ENCODE measurements at regions not wholly inside any gene's neighbourhood (a gene's known extent, or its start where the extent isn't known, plus 50 kb on each side); places are given as distances from the start of the nearest gene placed in this dataset.

GRCh38 chr12:41778934-41779333, 365.7 kb downstream of the GXYLT1 start:
- H3K4ac ChIP-seq (ENCODE audit: low read depth, low read length): no peak overlapping the region
- no peak overlapping the region for H2BK120ac ChIP-seq (ENCODE audit: insufficient read depth, low read length, poor library complexity)
- no peaks in the 10 kb centered on the region for H3K36me3 ChIP-seq (ENCODE audit: control insufficient read depth in 1 of 2, insufficient read depth in 2 of 2, low read length in 2 of 2)
- no peak overlapping the region for H3K4me2 ChIP-seq (ENCODE audit: low read length)
- peaks cover 10% of the 10 kb centered on the region for H3K79me1 ChIP-seq (ENCODE audit: low read length)
- no peak overlapping the region for H3K27ac ChIP-seq (ENCODE audit: low read depth, low read length)
- H2BK12ac ChIP-seq (ENCODE audit: low read length): no peak overlapping the region
- no peak overlapping the region for H3K14ac ChIP-seq (ENCODE audit: low read length)
- H2AK5ac ChIP-seq (ENCODE audit: low read length): no peak overlapping the region
- H3K9ac ChIP-seq (ENCODE audit: low read length): no peak overlapping the region
- DNase-seq: peak in 1 of 2 donors; percentile 20
- H3K18ac ChIP-seq (ENCODE audit: low read length): no peak overlapping the region
- H4K91ac ChIP-seq (ENCODE audit: low read depth, low read length): no peak overlapping the region
- H3K4me3 ChIP-seq (ENCODE audit: low read depth, low read length): no peak overlapping the region
- H3K23ac ChIP-seq (ENCODE audit: low read length): no peak overlapping the region
- H4K8ac ChIP-seq (ENCODE audit: low read depth, low read length): no peak overlapping the region
- H2AFZ ChIP-seq (ENCODE audit: insufficient read depth, low read length, poor library complexity): no peak overlapping the region
- H2BK5ac ChIP-seq (ENCODE audit: low read depth, low read length, poor library complexity): no peak overlapping the region
- no peaks in the 10 kb centered on the region for H3K9me3 ChIP-seq (ENCODE audit: insufficient read depth, low read depth, low read length)
- WGBS (ENCODE audit: extremely low coverage, insufficient coverage, insufficient read length): no CpG with 5 or more reads among the region's 2 CpGs
- no peaks in the 10 kb centered on the region for H3K79me2 ChIP-seq (ENCODE audit: control insufficient read depth, insufficient read depth, low read length, poor library complexity)
- H4K12ac ChIP-seq (ENCODE audit: low read depth, low read length): no peak overlapping the region
- peaks cover 7 to 14% of the 10 kb centered on the region in 2 experiments for H3K4me1 ChIP-seq (ENCODE audit: control insufficient read depth in 1 of 2, insufficient read depth in 2 of 2, low read length in 2 of 2)
- no peaks in the 10 kb centered on the region for H3K27me3 ChIP-seq (ENCODE audit: insufficient read depth, low read length)

GRCh38 chr12:41777064-41777790, 367.4 kb downstream of the GXYLT1 start:
- Histone ChIP-seq H2AK5ac (ENCODE audit: low read length) (peak overlapping the region; percentile 26), H2BK120ac (ENCODE audit: insufficient read depth, low read length, poor library complexity) (peak overlapping the region; percentile 1), H4K12ac (ENCODE audit: low read depth, low read length) (no peak overlapping the region), H3K14ac (ENCODE audit: low read length) (peak overlapping the region; percentile 53), H2BK5ac (ENCODE audit: low read depth, low read length, poor library complexity) (peak overlapping the region; percentile 12), H4K91ac (ENCODE audit: low read depth, low read length) (no peak overlapping the region), H3K23ac (ENCODE audit: low read length) (no peak overlapping the region), H3K36me3 (ENCODE audit: control insufficient read depth in 1 of 2, insufficient read depth in 2 of 2, low read length in 2 of 2) (peaks cover 0 to 2% of the 10 kb centered on the region in 2 experiments), H2AFZ (ENCODE audit: insufficient read depth, low read length, poor library complexity) (no peak overlapping the region), H3K18ac (ENCODE audit: low read length) (no peak overlapping the region), H3K4me1 (ENCODE audit: control insufficient read depth in 1 of 2, insufficient read depth in 2 of 2, low read length in 2 of 2) (peaks cover 7 to 12% of the 10 kb centered on the region in 2 experiments), H3K9me3 (ENCODE audit: insufficient read depth, low read depth, low read length) (no peaks in the 10 kb centered on the region), H3K4ac (ENCODE audit: low read depth, low read length) (peak overlapping the region; percentile 29), H3K27ac (ENCODE audit: low read depth, low read length) (no peak overlapping the region), H2BK12ac (ENCODE audit: low read length) (no peak overlapping the region), H3K4me3 (ENCODE audit: low read depth, low read length) (no peak overlapping the region), H3K9ac (ENCODE audit: low read length) (no peak overlapping the region), H3K79me2 (ENCODE audit: control insufficient read depth, insufficient read depth, low read length, poor library complexity) (no peaks in the 10 kb centered on the region), H3K79me1 (ENCODE audit: low read length) (peaks cover 10% of the 10 kb centered on the region), H4K8ac (ENCODE audit: low read depth, low read length) (no peak overlapping the region), H3K27me3 (ENCODE audit: insufficient read depth, low read length) (no peaks in the 10 kb centered on the region), H3K4me2 (ENCODE audit: low read length) (no peak overlapping the region)
- no peak for DNase-seq
- WGBS (ENCODE audit: extremely low coverage, insufficient coverage, insufficient read length): no CpG with 5 or more reads among the region's 9 CpGs

GRCh38 chr12:41772478-41772877, 372.2 kb downstream of the GXYLT1 start:
- no peak overlapping the region for H4K91ac ChIP-seq (ENCODE audit: low read depth, low read length)
- no peak overlapping the region for H3K9ac ChIP-seq (ENCODE audit: low read length)
- DNase-seq: no peak
- H4K12ac ChIP-seq (ENCODE audit: low read depth, low read length): no peak overlapping the region
- no peaks in the 10 kb centered on the region for H3K9me3 ChIP-seq (ENCODE audit: insufficient read depth, low read depth, low read length)
- H3K4me2 ChIP-seq (ENCODE audit: low read length): no peak overlapping the region
- WGBS (ENCODE audit: extremely low coverage, insufficient coverage, insufficient read length): no CpG with 5 or more reads among the region's 4 CpGs
- H3K27me3 ChIP-seq (ENCODE audit: insufficient read depth, low read length): no peaks in the 10 kb centered on the region
- H2AK5ac ChIP-seq (ENCODE audit: low read length): no peak overlapping the region
- no peak overlapping the region for H3K23ac ChIP-seq (ENCODE audit: low read length)
- H3K79me2 ChIP-seq (ENCODE audit: control insufficient read depth, insufficient read depth, low read length, poor library complexity): no peaks in the 10 kb centered on the region
- H3K27ac ChIP-seq (ENCODE audit: low read depth, low read length): no peak overlapping the region
- H3K4ac ChIP-seq (ENCODE audit: low read depth, low read length): no peak overlapping the region
- H3K14ac ChIP-seq (ENCODE audit: low read length): no peak overlapping the region
- H2BK120ac ChIP-seq (ENCODE audit: insufficient read depth, low read length, poor library complexity): no peak overlapping the region
- H3K79me1 ChIP-seq (ENCODE audit: low read length): peaks cover 3% of the 10 kb centered on the region
- H3K4me3 ChIP-seq (ENCODE audit: low read depth, low read length): no peak overlapping the region
- no peak overlapping the region for H2AFZ ChIP-seq (ENCODE audit: insufficient read depth, low read length, poor library complexity)
- no peak overlapping the region for H4K8ac ChIP-seq (ENCODE audit: low read depth, low read length)
- no peak overlapping the region for H2BK12ac ChIP-seq (ENCODE audit: low read length)
- peaks cover 4 to 6% of the 10 kb centered on the region in 2 experiments for H3K4me1 ChIP-seq (ENCODE audit: control insufficient read depth in 1 of 2, insufficient read depth in 2 of 2, low read length in 2 of 2)
- peaks cover 0 to 2% of the 10 kb centered on the region in 2 experiments for H3K36me3 ChIP-seq (ENCODE audit: control insufficient read depth in 1 of 2, insufficient read depth in 2 of 2, low read length in 2 of 2)
- no peak overlapping the region for H2BK5ac ChIP-seq (ENCODE audit: low read depth, low read length, poor library complexity)
- no peak overlapping the region for H3K18ac ChIP-seq (ENCODE audit: low read length)

- Histone ChIP-seq H3K18ac (ENCODE audit: low read length) (no peak overlapping the region), H2BK12ac (ENCODE audit: low read length) (no peak overlapping the region), H4K91ac (ENCODE audit: low read depth, low read length) (no peak overlapping the region), H4K8ac (ENCODE audit: low read depth, low read length) (no peak overlapping the region), H3K27ac (ENCODE audit: low read depth, low read length) (no peak overlapping the region), H3K4me3 (ENCODE audit: low read depth, low read length) (no peak overlapping the region), H3K4me2 (ENCODE audit: low read length) (no peak overlapping the region), H3K79me1 (ENCODE audit: low read length) (no peaks in the 10 kb centered on the region), H3K9me3 (ENCODE audit: insufficient read depth, low read depth, low read length) (no peaks in the 10 kb centered on the region), H2AK5ac (ENCODE audit: low read length) (no peak overlapping the region), H2BK5ac (ENCODE audit: low read depth, low read length, poor library complexity) (no peak overlapping the region), H3K14ac (ENCODE audit: low read length) (no peak overlapping the region), H3K23ac (ENCODE audit: low read length) (no peak overlapping the region), H3K36me3 (ENCODE audit: control insufficient read depth in 1 of 2, insufficient read depth in 2 of 2, low read length in 2 of 2) (peaks cover 0 to 2% of the 10 kb centered on the region in 2 experiments), H4K12ac (ENCODE audit: low read depth, low read length) (no peak overlapping the region), H3K27me3 (ENCODE audit: insufficient read depth, low read length) (no peaks in the 10 kb centered on the region), H3K9ac (ENCODE audit: low read length) (no peak overlapping the region), H3K79me2 (ENCODE audit: control insufficient read depth, insufficient read depth, low read length, poor library complexity) (no peaks in the 10 kb centered on the region), H2AFZ (ENCODE audit: insufficient read depth, low read length, poor library complexity) (no peak overlapping the region), H2BK120ac (ENCODE audit: insufficient read depth, low read length, poor library complexity) (no peak overlapping the region), H3K4ac (ENCODE audit: low read depth, low read length) (no peak overlapping the region), H3K4me1 (ENCODE audit: control insufficient read depth in 1 of 2, insufficient read depth in 2 of 2, low read length in 2 of 2) (no peaks in the 10 kb centered on the region)
- WGBS (ENCODE audit: extremely low coverage, insufficient coverage, insufficient read length): no CpG with 5 or more reads among the region's 1 CpG
- no peak for DNase-seq
Measured at GRCh38 chr12:41769810-41770209, 374.9 kb downstream of the GXYLT1 start.

Data from trophoblast cell (in vitro differentiated cells and primary cell).